HG03439 (cell line): ENCODE measurements at regions not wholly inside any gene's neighbourhood (a gene's known extent, or its start where the extent isn't known, plus 50 kb on each side); places are given as distances from the start of the nearest gene placed in this dataset.

Experiments
- ATAC-seq: cut with Tn5 transposase; IDR thresholded peaks from one replicate; pipeline ENCODE4 v1.9.1; 2021; ENCODE audit warnings: mild to moderate bottlenecking, moderate library complexity; ENCODE audit not compliant: unreplicated experiment

DNA sequence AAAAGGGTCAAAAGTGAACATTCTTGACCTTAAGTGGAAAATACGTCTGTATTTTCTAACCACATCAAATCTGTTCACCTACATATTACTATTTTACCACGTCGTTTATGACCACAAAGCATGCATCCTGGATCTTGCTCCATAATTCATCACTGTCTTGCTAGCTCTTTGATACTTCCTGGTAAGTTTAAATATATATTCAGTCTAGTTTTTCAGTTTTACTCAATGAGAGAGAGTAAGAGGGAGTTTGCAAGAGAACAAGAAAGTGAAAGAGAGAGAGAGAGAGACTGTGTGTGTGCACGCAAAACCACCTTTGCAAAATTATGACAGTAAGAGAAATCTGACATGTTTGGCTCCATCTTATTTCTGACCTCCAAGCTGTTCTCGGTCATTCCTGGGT, 173.7 kb upstream of the GALNTL6 start:
- ATAC-seq = peak; percentile 92

DNA sequence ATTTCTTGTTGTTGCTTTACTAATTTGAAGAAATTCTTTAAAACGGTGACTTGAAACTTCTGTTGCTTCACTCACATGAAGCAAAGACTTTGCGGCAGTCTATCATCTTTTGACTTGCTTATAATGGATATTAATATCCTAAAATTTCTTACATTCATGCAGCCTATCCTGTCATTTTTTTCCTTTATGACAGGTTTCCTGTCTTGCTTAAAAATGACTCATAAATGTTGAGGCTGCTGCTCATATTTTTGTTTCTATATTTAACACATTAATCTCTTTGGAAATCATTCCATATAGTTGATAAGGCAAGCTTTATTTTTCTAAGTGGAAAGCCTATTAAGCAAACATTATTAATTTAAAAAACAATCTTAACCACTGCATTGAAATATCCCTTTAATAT, 176.6 kb upstream of the GALNTL6 start:
- no peak for ATAC-seq

DNA sequence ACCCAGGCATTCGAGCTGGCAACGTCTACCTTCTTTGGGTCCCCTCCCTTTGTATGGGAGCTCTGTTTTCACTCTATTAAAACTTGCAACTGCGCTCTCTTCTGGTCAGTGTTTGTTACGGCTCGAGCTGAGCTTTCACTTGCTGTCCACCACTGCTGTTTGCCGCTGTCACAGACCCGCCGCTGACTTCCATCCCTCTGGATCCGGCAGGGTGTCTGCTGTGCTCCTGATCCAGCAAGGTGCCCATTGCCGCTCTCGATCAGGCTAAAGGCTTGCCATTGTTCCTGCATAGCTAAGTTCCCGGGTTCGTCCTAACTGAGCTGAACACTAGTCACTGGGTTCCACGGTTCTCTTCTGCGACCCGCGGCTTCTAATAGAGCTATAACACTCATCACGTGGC, 183.5 kb upstream of the GALNTL6 start:
- ATAC-seq = no peak

DNA sequence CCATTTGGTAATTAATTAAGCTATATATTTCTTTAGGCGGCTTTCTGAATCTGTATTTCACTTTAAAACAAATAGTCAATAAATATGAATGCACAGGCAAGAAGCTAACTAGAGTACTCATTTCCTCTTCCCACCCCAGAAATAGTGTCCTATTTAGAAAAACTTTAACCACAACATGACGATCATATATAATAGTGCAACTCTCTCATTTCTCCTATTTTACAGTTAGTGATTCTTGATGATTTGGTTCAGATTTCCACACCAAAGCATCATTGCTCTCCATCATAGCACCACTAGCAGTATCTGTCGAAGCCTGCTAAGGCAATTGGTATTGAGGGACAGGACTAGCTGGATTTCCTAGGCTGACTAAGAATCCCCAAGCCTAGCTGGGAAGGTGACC, 184.0 kb upstream of the GALNTL6 start:
- ATAC-seq = no peak

DNA sequence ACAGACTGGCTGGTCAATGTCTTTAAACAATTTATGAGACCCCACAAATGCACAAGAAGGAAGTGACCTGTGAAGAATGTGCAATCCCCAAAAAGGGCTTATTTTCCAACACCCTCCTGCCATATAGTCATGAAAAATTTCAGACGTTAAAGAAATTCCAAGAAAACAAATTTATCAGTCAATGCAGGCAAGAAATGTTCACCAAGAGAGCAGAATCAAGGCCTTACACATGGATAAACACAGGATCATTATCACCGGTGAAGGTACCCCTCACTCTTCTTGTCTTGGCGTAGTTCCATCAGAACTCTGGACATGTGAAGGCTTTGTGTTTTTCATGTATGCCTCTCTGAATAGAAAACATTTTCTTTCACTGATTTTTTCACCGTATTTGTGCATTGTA, 186.7 kb upstream of the GALNTL6 start:
- ATAC-seq = no peak

DNA sequence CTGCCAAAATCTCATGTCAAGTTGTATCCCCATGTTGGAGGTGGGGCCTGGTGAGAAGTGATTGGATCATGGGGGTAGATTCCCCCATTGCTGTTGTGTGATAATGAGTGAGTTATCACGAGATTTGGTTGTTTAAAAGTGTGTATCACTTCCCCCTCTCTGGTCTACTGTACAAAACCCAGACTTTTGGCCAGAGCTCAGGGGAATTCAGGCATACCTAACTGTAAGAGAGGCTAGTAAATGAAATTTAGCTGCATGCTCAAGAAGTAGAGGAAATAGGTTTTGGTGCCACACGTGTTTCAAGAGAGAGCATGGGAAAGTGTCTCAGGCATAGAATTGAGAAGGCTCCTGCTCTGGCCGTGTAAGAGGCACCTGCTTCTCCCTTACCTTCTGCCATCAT, 190.5 kb upstream of the GALNTL6 start:
- no peak for ATAC-seq

DNA sequence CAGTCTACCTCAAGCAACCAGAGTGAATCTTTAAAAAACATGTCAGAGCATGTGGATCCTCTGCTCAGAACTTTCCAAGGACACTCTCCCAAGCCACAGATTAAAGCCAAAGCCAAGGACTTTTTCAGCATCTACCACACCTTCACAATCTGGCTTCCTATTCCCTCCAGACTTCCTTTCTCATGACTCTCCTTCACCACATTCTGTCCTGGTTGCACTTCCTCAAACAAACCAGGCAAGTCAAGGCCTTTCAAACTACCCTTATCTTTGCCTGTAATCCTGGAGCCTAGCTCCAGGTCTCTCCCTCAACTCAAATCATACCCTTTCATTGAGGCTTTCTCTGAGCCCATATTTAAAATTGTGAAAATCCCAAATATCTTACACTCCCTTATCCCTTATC, 191.6 kb upstream of the GALNTL6 start:
- ATAC-seq = no peak

DNA sequence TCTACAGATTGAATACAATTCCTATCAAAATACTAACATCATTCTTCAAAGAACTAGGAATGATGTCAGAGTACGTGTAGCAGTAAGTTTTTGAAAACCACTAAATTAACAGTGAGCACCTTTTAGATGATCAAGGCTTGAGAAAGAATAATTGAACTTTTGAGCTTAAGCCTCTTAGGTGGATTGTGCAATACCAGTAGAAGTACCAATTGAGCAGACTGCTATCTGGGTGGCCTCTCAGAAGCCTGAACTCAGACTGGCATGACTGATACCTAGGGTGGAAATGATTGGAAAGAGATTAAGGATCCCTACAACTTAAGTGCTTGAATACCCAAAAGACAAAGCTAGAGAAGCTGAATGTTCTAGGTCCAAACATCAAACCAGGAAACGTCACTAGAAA, 200.3 kb upstream of the GALNTL6 start:
- ATAC-seq = no peak

DNA sequence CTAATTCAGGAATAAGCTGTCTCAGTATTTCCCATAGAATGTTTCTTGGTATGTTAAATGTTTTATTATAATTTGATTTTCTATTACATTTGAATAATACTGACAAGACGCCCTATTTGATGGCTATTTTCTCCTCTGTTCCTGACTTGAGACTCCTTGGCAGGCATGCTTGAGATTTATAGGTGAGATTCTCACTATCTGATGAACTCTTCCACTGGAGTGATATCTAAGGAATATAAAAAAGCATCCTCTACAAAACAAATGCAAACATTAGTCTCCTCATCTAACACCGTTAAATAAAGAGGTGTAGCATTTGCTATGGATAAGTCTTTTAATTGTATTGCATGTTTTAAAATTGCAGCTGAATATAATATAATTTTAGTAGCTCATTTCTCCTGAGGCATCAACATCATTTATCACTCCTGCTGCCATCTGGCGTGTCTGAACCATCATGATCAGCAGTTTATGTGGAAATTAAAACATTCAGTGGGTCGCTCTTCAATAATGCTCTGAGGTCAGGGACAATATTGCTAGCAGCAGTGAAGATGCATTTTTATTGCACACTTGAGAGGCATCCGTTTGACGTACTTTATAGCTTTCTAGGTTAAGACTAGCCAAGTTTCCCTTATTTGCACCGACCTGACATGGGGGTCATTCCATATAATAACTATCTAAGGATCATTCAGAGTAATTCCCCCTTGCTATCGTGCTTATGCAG, 210.4 kb upstream of the GALNTL6 start:
- no peak for ATAC-seq

DNA sequence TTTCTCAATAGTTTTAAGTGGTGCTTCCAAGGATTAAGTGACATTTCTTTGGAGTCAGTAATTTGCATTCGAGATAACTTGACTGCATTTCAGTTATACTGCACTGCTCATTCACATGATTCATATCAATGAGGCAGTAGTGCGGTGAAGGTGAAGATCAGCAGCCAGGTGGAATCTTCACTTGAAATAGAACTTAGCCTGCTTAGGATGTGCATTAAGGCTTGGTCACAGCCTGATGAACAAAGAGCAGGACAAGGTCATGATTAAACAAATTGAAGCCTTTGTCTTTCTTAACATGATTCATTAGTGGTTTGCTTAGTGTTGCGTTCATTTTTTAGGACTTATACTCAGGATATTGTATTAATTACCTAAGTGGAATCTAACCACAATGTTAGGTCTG, 212.1 kb upstream of the GALNTL6 start:
- ATAC-seq = no peak

DNA sequence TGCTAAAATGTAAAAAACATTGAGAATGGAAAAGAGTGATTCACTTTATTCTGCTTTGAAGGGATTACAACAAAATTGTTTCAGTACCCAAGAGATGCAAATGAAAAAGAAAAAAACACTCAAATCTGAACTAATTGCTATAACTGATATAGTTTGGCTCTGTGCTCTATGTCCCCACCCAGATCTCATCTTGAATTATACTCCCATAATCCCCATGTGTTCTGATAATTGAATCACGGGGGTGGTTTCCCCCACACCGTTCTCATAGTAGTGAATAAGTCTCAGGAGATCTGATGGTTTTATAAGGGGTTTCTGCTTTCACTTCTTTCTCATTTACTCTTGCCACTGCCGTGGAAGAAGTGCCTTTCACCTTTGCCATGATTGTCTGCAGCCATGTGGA, 213.6 kb upstream of the GALNTL6 start:
- no peak for ATAC-seq

DNA sequence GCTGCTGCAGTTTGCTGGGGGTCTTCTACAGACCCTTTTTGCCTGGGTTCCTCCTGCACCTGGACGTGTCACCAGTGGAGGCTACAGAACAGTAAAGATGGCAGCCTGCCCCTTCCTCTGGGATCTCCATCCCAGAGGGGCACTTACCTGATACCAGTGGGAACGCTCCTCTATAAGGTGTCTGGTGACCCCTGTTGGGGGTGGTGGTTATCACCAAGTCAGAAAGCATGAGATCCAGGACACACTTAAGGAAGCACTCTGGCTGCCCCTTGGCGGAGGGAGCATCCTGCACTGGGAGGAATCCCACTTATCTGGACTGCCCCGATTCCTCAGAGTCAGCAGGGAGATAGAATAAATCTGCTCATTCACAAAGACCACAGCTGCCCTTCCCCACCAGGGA, 218.9 kb upstream of the GALNTL6 start:
- ATAC-seq = no peak

DNA sequence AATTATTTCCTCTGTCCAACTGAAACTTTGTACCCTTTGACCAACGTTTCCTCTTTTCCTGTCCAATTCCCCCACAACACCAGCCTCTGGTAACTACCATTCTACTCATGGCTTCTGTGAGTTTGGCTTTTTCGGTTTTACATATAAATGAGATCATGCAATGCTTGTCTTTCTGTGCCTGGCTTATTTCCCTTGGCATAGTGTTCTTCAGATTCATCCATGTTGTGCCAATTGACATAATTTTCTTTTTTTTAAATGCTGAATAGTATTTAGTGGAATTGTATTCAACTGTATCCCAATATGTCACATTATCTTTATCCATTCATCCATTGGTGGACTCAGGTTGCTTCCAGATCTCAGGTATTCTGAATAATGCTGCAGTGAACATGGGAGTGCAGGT, 222.5 kb upstream of the GALNTL6 start:
- no peak for ATAC-seq

DNA sequence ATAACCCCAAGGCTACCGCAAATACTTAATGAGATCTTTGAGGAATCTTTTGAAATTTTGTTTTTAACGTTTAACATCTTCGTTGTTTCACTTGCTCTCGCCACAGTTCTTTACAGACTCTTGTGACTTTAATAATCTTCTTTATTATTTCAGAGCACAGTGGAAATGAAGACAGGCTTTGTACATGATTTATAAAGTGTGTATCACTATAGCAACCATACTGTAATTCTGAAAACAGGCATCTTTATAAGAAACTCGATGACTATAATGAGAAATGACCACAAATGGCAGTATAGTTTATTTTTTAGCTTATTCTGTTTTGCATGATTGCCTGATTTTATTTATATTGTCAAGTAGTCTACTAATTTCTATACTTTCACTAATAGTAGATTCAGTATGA, 224.4 kb upstream of the GALNTL6 start:
- no peak for ATAC-seq

DNA sequence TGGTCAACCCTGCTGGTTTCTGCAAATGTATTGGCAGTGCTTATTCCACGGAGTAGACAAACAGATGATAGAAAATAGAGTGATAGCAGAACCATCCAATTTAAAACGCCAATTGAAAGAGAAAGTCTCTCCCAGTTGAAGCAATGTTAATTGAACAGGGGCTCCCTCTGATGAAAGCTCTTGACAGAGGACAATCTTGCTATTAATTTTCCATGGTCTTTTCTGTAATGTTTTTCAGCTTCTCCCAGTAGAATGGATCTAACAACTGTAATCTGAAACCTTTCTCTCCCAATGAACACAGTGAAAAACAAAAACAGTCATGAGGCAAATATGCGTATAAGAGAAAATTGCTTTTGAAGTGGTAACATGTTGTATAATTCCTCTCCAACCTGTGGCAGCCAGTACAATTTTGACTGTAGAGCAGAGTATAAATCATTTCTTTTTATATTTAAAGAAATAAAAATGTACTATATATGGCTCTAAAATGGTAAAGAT, 225.1 kb upstream of the GALNTL6 start:
- ATAC-seq = no peak

DNA sequence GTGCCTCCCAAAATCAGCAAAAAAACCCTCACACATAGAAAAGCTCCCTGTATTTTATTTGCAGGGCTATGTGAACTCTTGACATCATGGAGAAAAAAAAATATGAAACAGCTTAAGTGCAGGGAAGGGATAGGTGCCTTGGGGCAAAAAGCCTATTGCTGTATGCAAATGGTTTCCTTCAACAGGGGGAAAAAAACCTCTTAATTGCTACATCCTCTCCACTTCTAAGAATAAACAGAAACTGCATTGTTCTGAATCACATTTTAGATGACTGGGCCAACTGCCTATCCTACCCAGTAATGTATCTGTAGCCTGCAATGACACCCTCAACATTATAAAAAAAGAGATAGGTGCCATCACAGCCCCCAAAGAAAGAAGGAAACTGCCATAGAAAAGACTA, 229.4 kb upstream of the GALNTL6 start:
- ATAC-seq = no peak

DNA sequence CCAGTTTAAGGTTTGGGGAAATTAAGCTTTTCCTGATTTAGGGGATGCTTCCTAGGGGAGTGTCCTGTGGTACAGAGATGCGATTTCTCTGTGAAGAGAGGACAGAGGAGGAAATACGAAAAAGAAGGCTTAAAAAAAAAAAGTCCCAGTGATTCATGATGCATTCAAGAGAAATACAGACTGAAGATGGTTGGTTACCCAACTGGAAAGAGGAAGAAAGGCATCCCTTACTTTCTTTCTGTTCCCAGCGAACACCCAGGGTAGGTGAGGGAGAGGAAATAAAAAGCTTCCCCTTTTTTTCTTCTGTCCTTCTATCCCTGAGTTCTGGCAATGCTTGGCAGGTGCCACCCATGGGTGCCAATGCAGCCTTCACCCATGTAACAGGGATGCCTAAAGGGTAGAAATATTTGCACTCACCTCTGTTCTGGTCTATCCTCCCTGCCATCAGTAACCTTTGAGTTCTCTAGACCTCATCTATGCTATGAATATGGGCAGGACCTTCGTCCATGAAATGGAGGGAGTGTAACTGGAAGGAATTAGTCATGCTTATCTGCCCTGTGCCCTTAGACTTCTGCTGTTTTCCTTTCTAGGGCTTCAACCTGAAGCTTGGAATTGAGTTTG, 230.1 kb upstream of the GALNTL6 start:
- ATAC-seq = no peak

DNA sequence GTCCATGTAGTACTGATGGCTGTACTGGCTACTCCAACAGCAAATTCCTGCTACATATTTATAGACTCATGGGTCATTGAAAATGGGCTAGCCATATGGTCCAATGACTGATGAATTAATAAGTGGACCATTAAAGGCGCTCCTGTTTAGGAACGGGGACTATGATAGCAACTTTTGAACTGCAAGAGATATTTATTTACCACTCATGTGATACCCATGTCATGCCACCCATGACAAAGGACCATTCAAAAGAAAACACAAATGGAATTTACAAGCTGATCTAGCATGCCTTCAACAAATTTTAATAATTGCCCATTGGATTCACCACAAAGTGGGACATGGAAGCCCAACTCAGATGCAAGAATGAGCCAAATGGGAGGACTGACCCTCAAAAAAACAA, 240.0 kb upstream of the GALNTL6 start:
- no peak for ATAC-seq

DNA sequence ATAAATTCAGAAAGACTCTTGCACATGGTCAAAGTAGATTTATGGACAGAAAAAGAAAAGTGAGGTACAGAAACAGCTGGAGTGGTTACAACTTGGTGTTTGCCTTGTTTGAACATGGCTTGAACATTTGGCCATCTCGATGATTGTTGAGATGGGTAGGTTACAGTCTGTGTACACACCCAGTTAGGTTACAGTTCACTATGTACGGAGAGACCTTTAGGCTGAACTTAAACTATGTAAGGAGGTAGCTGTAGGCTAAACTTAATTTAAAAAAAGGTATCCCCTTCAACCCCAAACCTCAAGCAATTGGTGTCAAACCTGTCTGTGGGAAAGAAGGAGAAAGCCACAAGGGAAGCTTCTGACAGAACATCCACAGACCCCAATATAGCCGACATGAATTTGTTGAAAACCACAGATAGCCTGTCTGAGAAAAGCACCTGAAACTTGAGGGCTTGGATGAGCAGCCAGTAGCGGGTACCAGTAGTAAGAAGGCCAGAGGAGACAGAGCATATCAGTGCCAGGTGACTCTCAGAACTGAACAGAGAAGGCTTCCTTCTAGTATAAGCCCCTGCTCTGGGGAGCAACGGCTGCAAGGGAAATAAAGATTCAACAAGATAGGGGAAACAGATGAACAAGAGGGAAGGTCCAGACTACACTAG, 247.9 kb upstream of the GALNTL6 start:
- ATAC-seq = no peak

DNA sequence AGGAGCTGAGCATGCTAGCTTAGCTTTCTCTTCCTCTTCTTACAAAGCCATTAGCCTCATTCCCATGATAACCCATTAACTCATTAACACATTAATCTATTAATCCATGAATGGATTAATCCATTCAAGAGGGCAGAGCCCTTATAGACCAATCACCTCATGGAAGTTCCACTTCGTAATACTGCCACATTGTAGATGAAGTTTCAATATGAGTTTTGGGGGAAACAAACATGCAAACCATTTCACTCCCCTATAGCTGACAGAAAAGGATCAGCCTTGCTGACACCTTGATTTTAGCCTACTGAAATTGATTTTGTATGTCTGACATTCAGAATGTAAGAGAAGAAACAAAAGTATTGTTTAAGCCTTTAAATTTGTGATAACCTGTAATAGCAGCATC, 251.8 kb upstream of the GALNTL6 start:
- no peak for ATAC-seq

DNA sequence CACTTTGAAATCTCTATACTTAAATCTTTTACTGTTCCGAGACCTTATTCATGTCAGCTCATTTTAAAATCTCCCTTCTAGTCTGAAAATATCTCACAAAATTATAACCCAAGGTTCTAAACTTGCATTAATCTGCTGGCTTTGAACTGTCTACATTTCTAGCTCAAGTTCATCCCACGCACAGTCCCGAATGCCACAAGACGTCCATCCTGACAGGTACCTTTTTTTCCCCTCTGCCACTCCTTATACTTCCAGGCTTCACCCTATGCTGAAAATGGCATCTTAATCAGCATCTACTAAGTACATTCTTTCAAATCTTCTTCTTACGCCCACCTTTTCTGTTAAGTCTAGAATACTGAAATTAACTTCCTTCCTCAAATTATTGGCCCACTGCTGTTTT, 259.2 kb upstream of the GALNTL6 start:
- no peak for ATAC-seq

DNA sequence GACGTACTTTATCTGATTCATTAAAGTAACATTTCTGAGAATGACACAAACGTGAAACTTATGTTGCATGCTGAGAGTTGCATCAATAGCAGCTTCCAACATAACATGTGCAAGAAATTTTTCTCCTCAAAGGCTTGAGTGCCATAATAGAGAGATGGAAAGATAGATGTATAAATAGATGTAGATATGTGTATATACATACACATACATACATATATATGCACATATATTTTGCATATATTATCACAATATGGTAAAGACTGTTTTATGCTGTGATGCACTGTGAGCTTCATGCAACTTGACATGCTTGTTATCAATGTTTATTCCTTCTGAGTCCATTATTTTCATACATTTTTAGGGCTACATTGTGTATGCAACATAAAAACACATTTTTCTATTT, 270.6 kb upstream of the GALNTL6 start:
- ATAC-seq = no peak
